ENCODE measurements at regions not wholly inside any gene's neighbourhood (a gene's known extent, or its start where the extent isn't known, plus 50 kb on each side); places are given as distances from the start of the nearest gene placed in this dataset.
"Not testable (repeated sequence)": the region's sequence is repeated elsewhere in the genome, so short reads cannot be mapped to it uniquely, and the experiment has no call there.

DNA sequence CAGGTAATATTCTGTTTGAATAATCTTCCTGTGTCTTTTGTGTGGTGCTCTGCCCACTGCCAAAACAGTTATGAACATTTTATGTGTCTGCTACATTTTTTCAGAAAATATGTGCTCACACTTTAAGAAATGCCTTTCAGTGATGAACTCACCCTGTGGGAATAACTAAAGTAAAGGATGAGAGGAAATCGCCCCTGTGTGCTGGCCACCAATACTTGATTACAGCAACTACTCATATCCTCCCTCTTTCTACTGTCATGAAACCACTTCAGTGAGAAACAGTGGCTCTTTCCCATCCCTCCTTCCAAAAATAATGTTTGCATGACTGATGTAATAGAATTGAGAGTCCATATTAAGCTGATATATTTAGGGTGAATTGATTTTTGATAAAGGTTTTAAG is 900.9 kb downstream of the RAB28 start:
- no peak for DNase-seq (ENCODE audit: low spot score)

DNA sequence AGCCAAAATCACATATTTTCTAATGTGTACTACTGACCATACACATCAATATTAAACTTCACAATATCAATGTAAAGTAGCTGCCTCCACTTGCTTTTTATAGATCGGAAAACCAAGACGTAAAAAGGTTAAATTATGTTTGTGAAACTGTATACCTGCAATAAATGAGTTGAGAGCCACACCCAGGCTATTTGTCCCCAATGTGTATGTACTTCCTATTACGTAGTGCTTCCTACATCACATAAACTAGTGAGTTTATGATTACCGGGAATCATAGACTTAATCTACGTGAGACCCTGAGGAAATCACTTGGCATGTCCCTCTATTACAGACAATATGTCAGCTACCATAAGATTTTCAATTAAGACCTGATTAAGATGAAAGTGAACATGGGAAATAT is 903.4 kb downstream of the RAB28 start:
- DNase-seq (ENCODE audit: low spot score) = no peak

DNA sequence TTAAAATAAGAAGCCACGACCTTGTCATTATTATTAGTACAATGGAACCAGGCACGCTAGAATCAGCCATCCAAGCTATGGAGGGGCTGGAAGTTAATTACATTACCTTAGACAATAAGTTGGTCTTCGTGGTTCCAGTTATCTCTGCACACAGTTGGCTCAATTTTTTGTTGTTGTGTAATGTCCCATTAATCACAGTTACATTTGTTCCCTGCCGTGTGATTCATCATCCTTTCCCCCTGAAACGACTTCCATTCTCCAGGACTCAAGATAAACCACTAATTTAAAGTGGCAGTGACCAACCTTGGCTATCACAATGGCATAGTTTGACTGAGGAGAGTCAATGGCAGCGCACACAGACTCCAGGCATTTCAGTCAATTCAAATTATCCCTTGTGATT is 905.0 kb downstream of the RAB28 start:
- no peak for DNase-seq (ENCODE audit: low spot score)

DNA sequence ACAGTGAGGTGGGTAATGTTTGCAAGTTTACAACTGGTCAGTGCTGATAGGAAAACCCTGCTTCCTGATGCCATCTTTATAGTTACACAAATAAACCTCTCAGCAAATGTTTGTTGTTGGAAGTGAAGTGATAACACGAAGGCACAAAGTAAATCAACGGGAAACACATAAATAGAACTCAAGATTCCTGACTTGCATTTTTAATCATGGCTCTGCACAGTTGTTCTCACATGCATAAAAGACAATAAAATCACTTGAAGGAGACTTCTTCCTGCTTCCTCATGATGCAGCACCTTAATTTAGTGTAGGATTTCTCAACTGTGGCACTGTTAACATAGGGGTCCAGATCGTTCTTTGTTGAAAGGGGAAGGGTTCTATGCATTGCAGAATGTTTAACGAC is 907.7 kb downstream of the RAB28 start:
- DNase-seq (ENCODE audit: low spot score) = no peak

DNA sequence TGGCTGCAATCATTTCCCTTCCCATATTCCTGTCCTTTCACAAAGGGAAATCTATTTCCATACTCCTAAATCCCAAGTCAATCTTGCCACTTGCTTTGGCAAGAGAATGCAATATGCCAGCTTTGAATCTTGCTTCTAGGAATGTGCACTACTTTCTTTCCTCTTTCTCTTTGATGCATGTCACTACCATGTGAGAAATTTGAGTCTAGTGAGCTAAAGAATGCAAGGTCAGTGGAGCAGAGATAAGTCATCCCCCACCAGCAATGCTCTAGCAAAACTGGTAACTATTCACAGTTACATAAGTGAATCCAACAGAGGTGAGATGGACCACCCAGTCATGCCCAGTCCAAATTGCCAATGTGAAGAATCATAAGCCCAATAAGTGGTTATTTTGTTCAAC is 910.4 kb downstream of the RAB28 start:
- no peak for DNase-seq (ENCODE audit: low spot score)

- DNase-seq (ENCODE audit: low spot score) = no peak
Observed at GRCh38 chr4:12562476-12563140, 921.5 kb downstream of the RAB28 start.

DNA sequence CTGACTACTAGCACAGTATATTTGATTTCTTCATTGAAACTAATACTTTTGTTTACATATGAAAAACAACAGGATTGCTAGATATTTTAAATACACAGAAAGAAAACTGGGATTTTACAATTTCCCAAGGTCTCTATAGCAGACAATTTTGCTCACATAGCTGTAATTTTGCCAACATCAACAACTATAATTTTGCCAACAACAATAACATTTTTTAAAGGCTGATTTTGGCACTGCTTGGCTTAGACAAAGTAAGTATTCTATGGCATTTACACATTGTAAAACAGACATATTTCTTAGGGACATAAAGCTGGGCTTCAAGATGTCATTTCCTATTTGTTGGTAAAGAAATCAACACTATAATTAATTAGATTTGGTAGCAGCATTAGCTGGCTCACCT is 922.1 kb downstream of the RAB28 start:
- DNase-seq (ENCODE audit: low spot score) = no peak

- DNase-seq (ENCODE audit: low spot score) = no peak
Observed at GRCh38 chr4:12555011-12555410, 929.1 kb downstream of the RAB28 start.

DNA sequence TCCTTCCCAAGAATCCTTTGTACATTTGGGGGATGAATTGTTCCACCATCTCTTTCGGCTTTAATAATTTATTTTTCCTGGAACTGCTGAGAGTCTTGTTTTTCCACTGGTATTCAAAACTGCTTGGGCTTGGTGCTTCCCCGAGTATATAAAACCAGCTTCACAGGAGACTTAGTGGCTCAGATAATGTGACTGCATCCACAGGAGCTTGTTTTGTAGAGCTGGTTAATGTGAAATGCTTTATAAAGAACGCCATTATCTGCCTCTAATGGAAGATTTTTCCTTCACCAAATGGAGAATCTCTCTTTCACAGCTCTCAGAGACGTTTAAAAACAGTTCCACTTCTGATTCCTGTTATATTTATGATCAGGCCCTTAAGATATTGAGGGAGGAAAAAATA is 935.5 kb downstream of the RAB28 start:
- DNase-seq (ENCODE audit: low spot score) = no peak

- no peak for DNase-seq (ENCODE audit: low spot score)
Observed at GRCh38 chr4:12545812-12546211, 938.3 kb downstream of the RAB28 start.

- DNase-seq (ENCODE audit: low spot score) = no peak
Observed at GRCh38 chr4:12538162-12538561, 946.0 kb downstream of the RAB28 start.

GRCh38 chr4:12534684-12535083 is 949.5 kb downstream of the RAB28 start:
- DNase-seq (ENCODE audit: low spot score) = no peak

DNA sequence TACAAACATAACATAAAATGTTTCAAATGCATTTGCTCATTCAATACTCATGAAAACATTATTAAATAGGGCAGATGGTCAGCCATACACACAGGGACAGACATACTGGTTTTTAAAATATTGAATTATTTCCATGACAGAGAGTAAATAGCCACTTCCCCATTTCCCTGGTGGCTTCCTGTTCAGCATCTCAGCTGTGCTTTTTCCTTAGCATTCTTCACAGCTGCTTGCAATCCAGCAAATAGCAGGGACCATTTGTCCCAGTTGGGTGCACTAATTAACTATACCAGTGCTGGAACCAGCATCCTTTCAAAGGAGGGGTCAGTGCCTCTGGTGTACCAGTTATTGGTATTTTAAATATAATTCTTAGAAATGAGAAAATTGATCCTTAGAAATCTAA is 964.7 kb downstream of the RAB28 start:
- DNase-seq (ENCODE audit: low spot score) = no peak

DNA sequence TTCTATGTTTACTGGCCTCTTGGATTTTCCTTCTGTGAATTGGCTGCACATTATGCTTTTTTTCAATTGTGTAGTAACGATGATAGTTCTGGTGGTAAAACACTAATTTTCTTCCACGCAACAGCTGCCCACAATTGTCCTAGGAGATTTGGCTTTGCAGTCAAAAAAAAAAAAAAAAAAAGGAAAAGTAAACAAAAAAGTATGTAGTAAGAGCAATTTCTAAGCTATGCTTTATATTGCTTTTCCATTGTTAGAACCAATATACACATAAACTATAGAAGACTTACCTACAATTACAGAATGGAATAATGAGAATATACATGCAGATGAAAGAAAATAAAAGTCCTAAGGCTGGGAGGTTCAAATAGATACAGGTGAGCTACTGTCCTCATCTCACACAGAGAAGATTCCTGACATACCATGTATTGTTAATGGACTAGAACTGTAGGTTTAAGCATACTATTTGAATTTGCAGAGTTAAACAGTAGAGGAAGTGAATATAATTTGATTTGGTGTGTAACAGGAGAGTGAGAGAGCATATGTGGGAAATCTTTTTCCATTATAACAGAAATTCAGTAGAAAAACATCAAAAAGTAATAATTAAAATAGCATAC is 976.2 kb downstream of the RAB28 start:
- DNase-seq (ENCODE audit: low spot score) = no peak

DNA sequence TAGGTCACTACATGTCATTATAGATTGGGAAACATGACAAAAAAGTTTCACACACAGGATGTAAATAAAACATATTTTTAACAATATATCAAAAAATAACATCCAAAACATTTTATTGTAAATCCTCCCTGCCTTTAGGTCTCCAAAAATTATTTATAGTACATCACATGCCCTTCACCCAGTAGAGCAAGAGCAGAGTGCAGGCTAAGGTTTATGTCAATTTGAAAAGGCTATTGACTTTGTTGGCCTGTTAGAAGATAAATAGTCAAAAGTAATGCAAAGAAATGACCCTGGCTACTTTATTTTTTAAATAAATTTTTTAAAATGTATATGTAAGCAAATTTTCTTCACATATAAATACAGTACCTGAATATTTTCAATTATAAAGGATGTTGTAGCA is 983.7 kb downstream of the RAB28 start:
- DNase-seq (ENCODE audit: low spot score) = no peak

DNA sequence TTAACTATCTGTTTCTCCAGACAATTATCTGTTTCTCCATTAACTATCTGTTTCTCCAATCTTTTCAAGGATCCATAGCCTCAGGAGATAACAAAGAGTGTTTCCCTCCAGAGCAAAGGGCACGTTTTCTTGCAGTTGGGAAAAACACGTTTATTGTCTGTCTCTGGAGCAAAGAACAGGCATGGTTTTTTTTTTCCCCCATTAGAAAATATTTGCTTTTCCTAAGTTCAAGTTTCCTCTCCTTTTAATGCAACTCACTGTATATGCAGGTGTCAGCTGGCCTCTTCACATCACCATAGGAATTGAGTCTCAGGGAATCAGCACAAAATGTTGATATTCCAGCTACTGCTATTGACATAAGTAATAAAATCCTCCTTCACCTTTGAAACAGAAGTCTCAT is 984.4 kb downstream of the RAB28 start:
- no peak for DNase-seq (ENCODE audit: low spot score)

DNA sequence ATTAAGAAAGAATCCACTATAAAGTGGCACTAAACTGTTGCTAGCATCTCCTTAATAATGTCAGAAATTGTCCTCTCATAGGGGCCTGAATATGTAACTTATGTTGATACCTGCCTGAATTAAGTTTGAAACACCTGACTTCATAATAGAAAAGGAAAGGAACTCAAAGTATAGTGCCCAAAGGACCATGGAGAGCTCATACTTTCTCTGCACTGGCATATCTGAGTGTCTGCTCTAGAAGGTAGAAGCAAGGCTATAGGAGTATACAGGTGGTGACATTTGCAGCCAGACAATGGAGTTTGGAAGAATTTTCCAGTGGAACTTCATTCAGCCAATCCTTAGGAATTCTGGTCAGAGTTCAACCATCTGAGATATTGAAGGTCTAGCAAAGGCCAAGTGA is 988.9 kb downstream of the RAB28 start:
- no peak for DNase-seq (ENCODE audit: low spot score)

DNA sequence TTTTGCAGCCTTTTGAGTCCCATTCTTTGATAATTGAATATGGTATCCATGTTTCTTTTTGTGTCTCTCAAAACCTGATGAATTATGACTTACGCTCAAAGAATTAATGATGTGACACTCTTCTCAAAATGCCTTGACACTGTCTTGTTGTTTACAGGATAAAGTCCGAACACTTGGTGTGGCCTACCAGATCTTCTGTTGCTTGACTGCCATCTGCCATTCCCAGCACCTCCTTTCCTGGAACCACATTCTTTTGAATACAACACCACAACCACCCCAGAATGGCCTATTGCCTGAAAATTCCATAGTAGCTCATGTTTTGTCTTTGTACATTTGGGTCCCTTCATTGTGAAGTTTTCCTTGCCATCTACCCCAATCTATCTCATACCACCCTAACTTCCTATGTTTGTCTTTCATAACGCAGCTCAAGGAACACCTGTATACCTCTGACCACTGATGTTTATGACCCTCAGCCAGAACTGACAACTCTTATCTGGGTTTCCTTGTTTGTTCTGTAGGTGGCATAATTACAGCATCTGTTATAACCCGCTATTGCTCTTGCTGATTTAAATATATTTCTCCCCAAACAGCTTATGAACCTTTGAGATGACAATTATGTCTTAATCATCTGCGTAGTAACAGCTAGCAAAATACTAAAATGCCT is 991.3 kb downstream of the RAB28 start:
- DNase-seq (ENCODE audit: low spot score) = no peak

GRCh38 chr4:12488672-12489071 is 995.5 kb downstream of the RAB28 start:
- no peak for DNase-seq (ENCODE audit: low spot score)

- no peak for DNase-seq (ENCODE audit: low spot score)
Observed at GRCh38 chr4:12487000-12487399, 997.1 kb downstream of the RAB28 start.

DNA sequence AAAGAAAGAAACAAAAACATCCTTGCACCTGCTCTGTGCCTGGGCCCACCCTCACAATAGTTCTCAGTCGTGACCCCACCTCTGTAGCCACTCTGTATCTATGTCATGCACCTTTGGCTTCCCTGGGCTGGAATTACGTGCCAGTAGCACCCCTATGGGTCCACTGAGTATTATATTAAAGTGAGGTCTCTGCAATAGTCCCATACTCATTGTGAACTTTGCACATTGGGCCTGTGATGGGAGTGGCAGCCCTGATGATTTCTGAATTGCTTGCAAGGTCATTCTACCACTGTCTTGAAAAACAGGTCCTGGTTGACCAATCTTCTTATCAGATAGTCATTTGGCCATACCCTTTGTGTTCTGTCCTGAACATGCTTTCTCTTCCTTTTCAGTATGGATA is 1012.1 kb downstream of the RAB28 start:
- DNase-seq (ENCODE audit: low spot score) = no peak

- no peak for DNase-seq (ENCODE audit: low spot score)
Observed at GRCh38 chr4:12471193-12471592, 1012.9 kb downstream of the RAB28 start.

DNA sequence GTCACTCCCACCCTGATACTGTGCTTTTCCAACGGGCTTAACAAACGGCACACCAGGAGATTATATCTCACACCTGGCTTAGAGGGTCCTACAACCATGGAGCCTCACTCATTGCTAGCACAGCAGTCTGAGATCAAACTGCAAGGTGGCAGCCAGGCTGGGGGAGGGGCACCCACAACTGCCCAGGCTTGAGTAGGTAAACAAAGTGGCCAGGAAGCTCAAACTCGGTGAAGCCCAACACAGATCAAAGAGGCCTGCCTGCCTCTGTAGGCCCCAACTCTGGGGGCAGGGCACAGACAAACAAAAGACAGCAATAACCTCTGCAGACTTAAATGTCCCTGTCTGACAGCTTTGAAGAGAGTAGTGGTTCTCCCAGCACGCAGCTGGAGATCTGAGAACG is 1022.6 kb downstream of the RAB28 start:
- DNase-seq (ENCODE audit: low spot score) = not testable (repeated sequence)

DNA sequence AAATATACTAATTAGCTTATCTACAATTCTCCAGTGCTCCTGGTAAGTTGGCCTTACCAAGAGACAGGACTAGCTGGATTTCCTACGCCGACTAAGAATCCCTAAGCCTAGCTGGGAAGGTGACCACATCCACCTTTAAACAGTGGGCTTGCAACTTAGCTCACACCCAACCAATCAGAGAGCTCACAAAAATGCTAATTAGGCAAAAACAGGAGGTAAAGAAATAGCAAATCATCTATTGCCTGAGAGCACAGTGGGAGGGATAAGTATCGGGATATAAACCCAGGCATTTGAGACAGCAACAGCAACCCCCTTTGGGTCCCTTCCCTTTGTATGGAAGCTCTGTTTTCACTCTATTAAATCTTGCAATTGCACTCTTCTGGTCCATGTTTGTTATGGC is 1025.0 kb downstream of the RAB28 start:
- DNase-seq (ENCODE audit: low spot score) = no peak
